Uterus (tissue), 3 donors: ENCODE measurements at regions not wholly inside any gene's neighbourhood (a gene's known extent, or its start where the extent isn't known, plus 50 kb on each side); places are given as distances from the start of the nearest gene placed in this dataset.
"Not testable (repeated sequence)": the region's sequence is repeated elsewhere in the genome, so short reads cannot be mapped to it uniquely, and the experiment has no call there.

Experiments
- DNase-seq, 2 donors: peaks; one replicate each; pipeline ENCODE4 v3.0.0-alpha.2; 2019 to 2020
- H3K27ac ChIP-seq, 2 donors: fragments of 200-600 bp; sonication (generic); 1 replicate in 1 of 2; 2 replicates in 1 of 2; pipeline ENCODE4 v1.5.1; 2016 to 2018
- H3K27me3 ChIP-seq, 2 donors: fragments of 200-600 bp; sonication (generic); one replicate each; pipeline ENCODE4 v1.5.1; 2018 to 2019; ENCODE audit warnings: control low read depth in 1 of 2
- H3K36me3 ChIP-seq, 2 donors: fragments of 200-600 bp; sonication (generic); one replicate each; pipeline ENCODE4 v1.5.1; 2019; ENCODE audit warnings: control low read depth in 1 of 2
- H3K4me1 ChIP-seq, 2 donors: fragments of 200-600 bp; sonication (generic); one replicate each; pipeline ENCODE4 v1.5.1; 2018 to 2019; ENCODE audit warnings: control low read depth in 1 of 2
- H3K4me3 ChIP-seq, 2 donors: fragments of 200-600 bp; sonication (generic); 1 replicate in 1 of 2; 2 replicates in 1 of 2; pipeline ENCODE4 v1.5.1; 2018 to 2019; ENCODE audit warnings: mild to moderate bottlenecking in 1 of 2
- H3K9me3 ChIP-seq, 2 donors: fragments of 200-600 bp; sonication (generic); one replicate each; pipeline ENCODE4 v1.5.1; 2019; ENCODE audit warnings: control low read depth in 1 of 2
- POLR2A ChIP-seq, 2 donors: fragments of 450-650 bp; IDR thresholded peaks; one replicate each; pipeline ENCODE4 v1.6.1; 2016; ENCODE audit warnings: antibody characterized with exemption in 2 of 2, mild to moderate bottlenecking in 1 of 2, moderate library complexity in 1 of 2
- intact Hi-C: fragments of 100-400 bp; cut with DNase I; formaldehyde crosslinking; loops from one replicate; pipeline ENCODE4 v1.15.1; 2023; ENCODE audit warnings: low total_unique reads
- TF ChIP-seq, protein P1 (sequence below), 4 experiments: fragments of 200-600 bp in 2 of 4; fragments of 450-650 bp in 2 of 4; sonication (generic) in 2 of 4; IDR thresholded peaks; one replicate each; pipeline ENCODE4 v1.5.1; 2016 to 2019; ENCODE audit warnings: antibody characterized with exemption in 4 of 4, mild to moderate bottlenecking in 2 of 4, moderate library complexity in 1 of 4
- donor health status: DM: yes; HTN: yes; CAD: no.

DNA sequence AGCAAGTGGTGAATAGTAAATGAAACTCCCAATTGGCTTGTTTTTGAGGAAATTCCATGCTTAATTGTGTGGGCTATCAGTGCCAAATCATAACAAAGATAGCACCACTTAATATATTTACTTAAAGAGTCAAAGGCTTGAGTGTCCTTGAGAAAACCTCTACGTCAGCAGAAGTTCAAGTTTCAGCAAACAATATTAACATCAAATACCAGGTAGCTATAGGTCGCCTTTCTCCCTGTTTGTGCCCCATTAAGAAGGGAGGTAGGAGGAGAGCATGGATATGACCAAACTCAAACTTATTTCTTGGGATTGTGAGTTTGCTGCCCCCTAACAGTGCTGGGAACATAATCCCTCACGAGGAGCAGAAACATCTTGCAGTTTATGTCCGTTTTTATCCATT lies 105.6 kb upstream of the SYN3 start:
- Histone ChIP-seq H3K4me1 (no peaks in the 10 kb centered on the region), H3K27ac (no peak overlapping the region), H3K4me3 (no peak overlapping the region), H3K9me3 (no peaks in the 10 kb centered on the region), H3K27me3 (no peaks in the 10 kb centered on the region), H3K36me3 (no peaks in the 10 kb centered on the region)
- intact Hi-C loops: no loop called here
- TF ChIP-seq POLR2A (IDR thresholded peaks at IDR 0.05): no peak
- DNase-seq: no peak

DNA sequence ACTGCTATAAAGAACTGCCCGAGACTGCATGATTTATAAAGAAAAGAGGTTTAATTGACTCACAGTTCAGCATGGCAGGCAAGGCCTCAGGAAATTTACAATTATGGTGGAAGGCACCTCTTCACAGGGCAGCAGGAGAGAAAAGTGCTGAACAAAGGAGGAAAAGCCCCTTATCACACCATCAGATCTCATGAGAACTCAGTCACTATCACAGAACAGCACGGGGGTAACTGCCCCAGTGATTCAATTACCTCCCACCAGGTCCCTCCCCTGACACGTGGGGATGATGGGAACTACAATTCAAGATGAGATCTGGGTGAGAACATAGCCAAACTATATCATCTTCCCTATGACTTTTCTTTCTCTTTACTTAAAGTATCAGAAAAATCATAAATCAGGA lies 104.0 kb upstream of the SYN3 start:
- TF ChIP-seq, protein P1, sequence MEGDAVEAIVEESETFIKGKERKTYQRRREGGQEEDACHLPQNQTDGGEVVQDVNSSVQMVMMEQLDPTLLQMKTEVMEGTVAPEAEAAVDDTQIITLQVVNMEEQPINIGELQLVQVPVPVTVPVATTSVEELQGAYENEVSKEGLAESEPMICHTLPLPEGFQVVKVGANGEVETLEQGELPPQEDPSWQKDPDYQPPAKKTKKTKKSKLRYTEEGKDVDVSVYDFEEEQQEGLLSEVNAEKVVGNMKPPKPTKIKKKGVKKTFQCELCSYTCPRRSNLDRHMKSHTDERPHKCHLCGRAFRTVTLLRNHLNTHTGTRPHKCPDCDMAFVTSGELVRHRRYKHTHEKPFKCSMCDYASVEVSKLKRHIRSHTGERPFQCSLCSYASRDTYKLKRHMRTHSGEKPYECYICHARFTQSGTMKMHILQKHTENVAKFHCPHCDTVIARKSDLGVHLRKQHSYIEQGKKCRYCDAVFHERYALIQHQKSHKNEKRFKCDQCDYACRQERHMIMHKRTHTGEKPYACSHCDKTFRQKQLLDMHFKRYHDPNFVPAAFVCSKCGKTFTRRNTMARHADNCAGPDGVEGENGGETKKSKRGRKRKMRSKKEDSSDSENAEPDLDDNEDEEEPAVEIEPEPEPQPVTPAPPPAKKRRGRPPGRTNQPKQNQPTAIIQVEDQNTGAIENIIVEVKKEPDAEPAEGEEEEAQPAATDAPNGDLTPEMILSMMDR (IDR thresholded peaks at IDR 0.05): no peak
- no peak for TF ChIP-seq POLR2A (IDR thresholded peaks at IDR 0.05)
- Histone ChIP-seq H3K4me3 (no peak overlapping the region), H3K4me1 (no peaks in the 10 kb centered on the region), H3K27ac (no peak overlapping the region), H3K9me3 (no peaks in the 10 kb centered on the region), H3K36me3 (no peaks in the 10 kb centered on the region), H3K27me3 (no peaks in the 10 kb centered on the region)
- intact Hi-C loops: no loop called here
- no peak for DNase-seq

DNA sequence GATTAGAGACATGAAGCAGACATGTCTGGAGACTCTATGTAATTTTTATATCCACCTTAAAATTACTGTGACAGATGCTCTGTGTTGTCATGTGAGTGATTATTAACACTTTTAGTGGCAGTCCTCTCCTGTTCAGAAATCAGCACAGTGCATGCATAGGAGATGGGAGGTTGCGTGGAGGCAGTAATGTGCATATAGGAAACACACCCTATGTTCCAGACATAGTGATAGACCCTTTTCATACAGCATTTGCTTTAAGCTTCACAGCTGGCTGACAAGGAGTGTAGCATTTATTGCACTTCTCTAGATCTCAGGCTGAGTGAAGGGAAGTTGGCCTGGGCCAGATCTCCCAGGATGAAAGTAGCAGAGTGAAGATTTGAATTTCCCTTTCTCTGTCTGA lies 102.3 kb upstream of the SYN3 start:
- TF ChIP-seq, protein P1 (IDR thresholded peaks at IDR 0.05): no peak
- no peak for TF ChIP-seq POLR2A (IDR thresholded peaks at IDR 0.05)
- no peak overlapping the region for H3K4me3 ChIP-seq
- intact Hi-C loops: no loop called here
- H3K27me3 ChIP-seq: no peaks in the 10 kb centered on the region
- H3K36me3 ChIP-seq: no peaks in the 10 kb centered on the region
- no peaks in the 10 kb centered on the region for H3K9me3 ChIP-seq
- no peaks in the 10 kb centered on the region for H3K4me1 ChIP-seq
- H3K27ac ChIP-seq: no peak overlapping the region
- DNase-seq: no peak

DNA sequence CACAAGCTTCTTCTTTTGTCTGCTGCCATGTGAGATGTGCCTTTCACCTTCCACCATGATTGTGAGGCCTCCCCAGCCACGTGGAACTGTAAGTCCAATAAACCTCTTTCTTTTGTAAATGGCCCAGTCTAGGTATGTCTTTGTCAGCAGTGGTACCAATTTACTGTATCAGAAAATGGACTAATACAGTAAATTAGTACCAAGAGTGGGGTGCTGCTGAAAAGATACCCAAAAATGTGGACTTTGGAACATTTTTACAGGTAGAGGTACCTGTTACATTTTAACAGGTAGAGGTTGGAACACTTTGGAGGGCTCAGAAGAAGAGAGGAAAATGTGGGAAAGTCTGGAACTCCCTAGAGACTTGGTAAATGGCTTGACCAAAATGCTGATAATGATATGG lies 96.8 kb upstream of the SYN3 start:
- DNase-seq, H3K9me3 ChIP-seq, H3K4me1 ChIP-seq, H3K27me3 ChIP-seq, intact Hi-C loops, H3K27ac ChIP-seq, H3K4me3 ChIP-seq, H3K36me3 ChIP-seq: not testable (repeated sequence)

DNA sequence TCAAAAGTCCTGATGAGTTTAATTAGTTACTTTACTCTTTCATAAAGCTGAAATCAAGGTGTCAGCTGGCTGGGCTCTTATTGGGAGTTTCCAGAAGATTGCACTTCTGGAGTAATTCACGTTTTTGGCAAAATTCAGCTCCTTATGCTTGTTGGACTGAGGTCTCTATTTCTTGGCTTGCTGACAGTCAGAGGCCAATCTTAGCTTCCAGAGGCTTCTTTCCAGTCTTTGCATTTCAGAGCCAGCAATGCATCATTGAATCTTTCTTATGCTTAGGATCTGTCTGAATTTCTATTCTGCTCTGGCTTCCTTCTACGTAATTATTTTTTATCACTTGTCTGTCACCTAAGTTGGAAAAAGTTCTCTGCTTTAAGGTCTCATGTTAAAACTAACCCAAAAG lies 91.4 kb upstream of the SYN3 start:
- Histone ChIP-seq H3K9me3 (no peaks in the 10 kb centered on the region), H3K4me1 (no peaks in the 10 kb centered on the region), H3K4me3 (no peak overlapping the region), H3K36me3 (no peaks in the 10 kb centered on the region), H3K27me3 (no peaks in the 10 kb centered on the region), H3K27ac (no peak overlapping the region)
- no peak for DNase-seq
- intact Hi-C loops: no loop called here
- TF ChIP-seq, protein P1 (IDR thresholded peaks at IDR 0.05): no peak
- TF ChIP-seq POLR2A (IDR thresholded peaks at IDR 0.05): no peak

DNA sequence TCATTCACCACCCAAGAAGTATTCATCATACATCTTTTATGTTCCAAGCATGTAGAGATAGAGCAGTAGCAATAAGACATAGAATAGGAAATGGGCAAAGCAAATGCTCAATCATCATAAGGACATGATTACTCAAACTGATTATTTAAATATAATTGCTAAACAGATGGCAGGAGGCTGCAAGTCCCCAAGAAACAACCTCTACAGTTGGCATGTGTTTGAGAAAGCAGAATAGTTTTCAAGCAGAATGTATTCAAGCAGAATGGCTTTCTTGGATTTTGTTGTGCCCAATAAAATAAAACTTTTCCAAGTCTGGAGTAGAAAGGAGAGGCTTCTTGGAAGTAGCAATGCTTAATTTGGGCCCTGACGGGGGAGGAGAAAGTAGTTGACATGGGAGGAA lies 86.5 kb upstream of the SYN3 start:
- intact Hi-C loops: no loop called here
- Histone ChIP-seq H3K4me1 (no peaks in the 10 kb centered on the region), H3K4me3 (no peak overlapping the region), H3K27me3 (no peaks in the 10 kb centered on the region), H3K27ac (no peak overlapping the region), H3K9me3 (no peaks in the 10 kb centered on the region), H3K36me3 (no peaks in the 10 kb centered on the region)
- no peak for DNase-seq
- no peak for TF ChIP-seq POLR2A (IDR thresholded peaks at IDR 0.05)

DNA sequence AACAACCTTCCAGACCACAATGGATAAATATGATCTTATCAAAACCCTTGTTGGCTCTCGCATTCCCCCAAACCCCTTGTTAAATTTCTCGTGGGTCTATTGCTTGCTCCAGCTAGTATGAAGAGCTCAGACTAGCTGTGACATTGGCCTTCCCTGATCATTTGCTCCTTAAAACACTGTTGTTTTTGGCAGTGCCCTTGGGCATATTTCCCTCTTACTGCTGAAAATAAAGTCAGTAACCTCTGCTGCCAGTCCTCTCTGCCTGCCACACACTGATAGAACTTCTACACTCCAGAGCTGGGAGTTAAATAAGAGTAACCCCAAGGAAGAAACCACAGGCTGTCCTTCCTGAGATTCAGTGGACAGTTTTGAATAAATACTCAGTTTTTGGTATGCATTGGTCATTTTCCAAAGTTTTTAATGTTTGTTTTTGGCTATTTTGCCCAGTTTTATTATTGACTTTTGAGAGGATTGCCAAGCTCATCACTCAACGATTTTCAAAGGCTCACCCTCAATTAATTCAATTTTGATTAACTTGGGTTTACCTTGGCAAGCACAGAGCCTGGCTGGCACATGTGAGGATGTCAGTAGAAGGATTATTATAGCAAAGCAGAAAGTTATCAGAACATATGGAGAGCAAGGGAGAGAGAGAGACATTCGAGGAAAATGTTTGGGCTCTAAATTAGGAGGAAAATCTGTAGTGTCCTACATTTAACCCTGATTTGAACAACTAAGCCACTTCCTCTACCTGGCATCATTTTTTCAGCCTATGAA lies 84.3 kb upstream of the SYN3 start:
- no peak overlapping the region for H3K4me3 ChIP-seq
- no peak overlapping the region for H3K27ac ChIP-seq
- intact Hi-C loops: no loop called here
- no peaks in the 10 kb centered on the region for H3K9me3 ChIP-seq
- TF ChIP-seq POLR2A (IDR thresholded peaks at IDR 0.05): no peak
- TF ChIP-seq, protein P1 (IDR thresholded peaks at IDR 0.05): no peak
- no peaks in the 10 kb centered on the region for H3K27me3 ChIP-seq
- H3K36me3 ChIP-seq: no peaks in the 10 kb centered on the region
- no peaks in the 10 kb centered on the region for H3K4me1 ChIP-seq
- DNase-seq: no peak
